ENCODE measurements at regions not wholly inside any gene's neighbourhood (a gene's known extent, or its start where the extent isn't known, plus 50 kb on each side); places are given as distances from the start of the nearest gene placed in this dataset.

DNA sequence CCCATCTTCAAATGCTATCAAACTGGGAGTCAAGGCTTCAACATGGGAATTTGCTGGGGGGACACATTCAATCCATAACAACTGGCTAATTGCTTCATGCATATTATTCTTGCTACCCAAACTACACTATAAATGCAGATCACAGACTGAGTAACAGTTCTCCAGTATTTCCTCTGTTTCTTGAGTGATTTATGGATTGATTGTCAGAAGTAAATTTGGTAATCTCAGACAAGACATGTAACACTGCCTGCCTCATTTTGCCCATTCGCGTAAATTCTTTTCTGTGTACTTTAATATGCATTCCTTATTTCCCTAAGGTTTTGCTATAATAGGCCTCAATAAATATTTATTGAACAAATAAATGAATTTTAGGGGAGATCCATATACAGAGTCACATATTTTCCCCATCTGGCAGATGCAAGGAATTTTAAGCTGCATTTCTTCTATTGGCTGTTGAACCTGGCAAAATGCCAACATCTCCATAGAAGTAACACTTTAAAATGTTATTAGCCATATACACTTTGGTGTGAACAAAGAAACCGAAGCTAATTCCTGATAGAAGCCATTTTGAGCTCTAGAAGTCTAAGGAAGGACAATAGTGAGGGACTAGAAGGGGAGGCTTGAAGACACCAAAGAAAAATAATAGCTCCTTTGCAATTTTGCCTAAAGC lies 98.2 kb downstream of the QRSL1 start:
- TF ChIP-seq, protein P1, sequence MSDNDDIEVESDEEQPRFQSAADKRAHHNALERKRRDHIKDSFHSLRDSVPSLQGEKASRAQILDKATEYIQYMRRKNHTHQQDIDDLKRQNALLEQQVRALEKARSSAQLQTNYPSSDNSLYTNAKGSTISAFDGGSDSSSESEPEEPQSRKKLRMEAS (IDR thresholded peaks at IDR 0.05), result no peak
- TF ChIP-seq NFIC (IDR thresholded peaks at IDR 0.05), result peak; percentile 53

DNA sequence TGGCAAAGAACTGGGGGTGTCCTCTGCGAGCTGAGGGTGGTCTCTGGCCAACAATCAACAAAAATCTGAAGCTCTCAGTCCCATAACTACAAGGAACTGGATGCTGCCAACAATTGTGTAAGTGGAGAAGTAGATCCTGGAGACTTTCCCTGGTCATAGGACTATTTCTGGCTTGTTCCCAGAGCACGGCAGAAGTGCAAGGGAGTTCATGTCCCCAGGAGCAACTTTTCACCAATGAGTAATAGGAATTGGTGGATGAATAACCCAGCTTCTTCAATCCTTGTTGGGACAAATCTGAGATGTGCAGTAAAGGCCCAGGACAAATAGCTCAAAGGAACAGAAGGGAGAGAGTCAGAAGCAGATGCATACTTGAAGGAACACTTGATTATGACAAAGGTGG lies 95.5 kb downstream of the QRSL1 start:
- no peak for TF ChIP-seq RAD21 (IDR thresholded peaks at IDR 0.05; ENCODE audit: low read depth)
- TF ChIP-seq ZBTB7A (IDR thresholded peaks at IDR 0.05; ENCODE audit: low read depth), result no peak
- TF ChIP-seq TAF1 (IDR thresholded peaks at IDR 0.05; ENCODE audit: low read depth), result no peak
- TF ChIP-seq EP300 (IDR thresholded peaks at IDR 0.05; ENCODE audit: borderline replicate concordance), result no peak
- no peak for TF ChIP-seq CREB1 (IDR thresholded peaks at IDR 0.05; ENCODE audit: low read depth)
- no peak for TF ChIP-seq CEBPB (IDR thresholded peaks at IDR 0.05)
- no peak for TF ChIP-seq YY1 (IDR thresholded peaks at IDR 0.05; ENCODE audit: low read depth)
- no peak for TF ChIP-seq EGR1 (IDR thresholded peaks at IDR 0.05)
- TF ChIP-seq TCF12 (IDR thresholded peaks at IDR 0.05; ENCODE audit: low read depth), result no peak
- TF ChIP-seq, protein P2, sequence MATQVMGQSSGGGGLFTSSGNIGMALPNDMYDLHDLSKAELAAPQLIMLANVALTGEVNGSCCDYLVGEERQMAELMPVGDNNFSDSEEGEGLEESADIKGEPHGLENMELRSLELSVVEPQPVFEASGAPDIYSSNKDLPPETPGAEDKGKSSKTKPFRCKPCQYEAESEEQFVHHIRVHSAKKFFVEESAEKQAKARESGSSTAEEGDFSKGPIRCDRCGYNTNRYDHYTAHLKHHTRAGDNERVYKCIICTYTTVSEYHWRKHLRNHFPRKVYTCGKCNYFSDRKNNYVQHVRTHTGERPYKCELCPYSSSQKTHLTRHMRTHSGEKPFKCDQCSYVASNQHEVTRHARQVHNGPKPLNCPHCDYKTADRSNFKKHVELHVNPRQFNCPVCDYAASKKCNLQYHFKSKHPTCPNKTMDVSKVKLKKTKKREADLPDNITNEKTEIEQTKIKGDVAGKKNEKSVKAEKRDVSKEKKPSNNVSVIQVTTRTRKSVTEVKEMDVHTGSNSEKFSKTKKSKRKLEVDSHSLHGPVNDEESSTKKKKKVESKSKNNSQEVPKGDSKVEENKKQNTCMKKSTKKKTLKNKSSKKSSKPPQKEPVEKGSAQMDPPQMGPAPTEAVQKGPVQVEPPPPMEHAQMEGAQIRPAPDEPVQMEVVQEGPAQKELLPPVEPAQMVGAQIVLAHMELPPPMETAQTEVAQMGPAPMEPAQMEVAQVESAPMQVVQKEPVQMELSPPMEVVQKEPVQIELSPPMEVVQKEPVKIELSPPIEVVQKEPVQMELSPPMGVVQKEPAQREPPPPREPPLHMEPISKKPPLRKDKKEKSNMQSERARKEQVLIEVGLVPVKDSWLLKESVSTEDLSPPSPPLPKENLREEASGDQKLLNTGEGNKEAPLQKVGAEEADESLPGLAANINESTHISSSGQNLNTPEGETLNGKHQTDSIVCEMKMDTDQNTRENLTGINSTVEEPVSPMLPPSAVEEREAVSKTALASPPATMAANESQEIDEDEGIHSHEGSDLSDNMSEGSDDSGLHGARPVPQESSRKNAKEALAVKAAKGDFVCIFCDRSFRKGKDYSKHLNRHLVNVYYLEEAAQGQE (IDR thresholded peaks at IDR 0.05; ENCODE audit: low read depth), result no peak
- TF ChIP-seq NFIC (IDR thresholded peaks at IDR 0.05), result no peak
- TF ChIP-seq, protein P1 (IDR thresholded peaks at IDR 0.05), result no peak
- TF ChIP-seq, protein P3, sequence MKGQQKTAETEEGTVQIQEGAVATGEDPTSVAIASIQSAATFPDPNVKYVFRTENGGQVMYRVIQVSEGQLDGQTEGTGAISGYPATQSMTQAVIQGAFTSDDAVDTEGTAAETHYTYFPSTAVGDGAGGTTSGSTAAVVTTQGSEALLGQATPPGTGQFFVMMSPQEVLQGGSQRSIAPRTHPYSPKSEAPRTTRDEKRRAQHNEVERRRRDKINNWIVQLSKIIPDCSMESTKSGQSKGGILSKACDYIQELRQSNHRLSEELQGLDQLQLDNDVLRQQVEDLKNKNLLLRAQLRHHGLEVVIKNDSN (IDR thresholded peaks at IDR 0.05), result no peak
- no peak for TF ChIP-seq FOXM1 (IDR thresholded peaks at IDR 0.05; ENCODE audit: borderline replicate concordance, low read depth)
- TF ChIP-seq TEAD4 (IDR thresholded peaks at IDR 0.05), result no peak

DNA sequence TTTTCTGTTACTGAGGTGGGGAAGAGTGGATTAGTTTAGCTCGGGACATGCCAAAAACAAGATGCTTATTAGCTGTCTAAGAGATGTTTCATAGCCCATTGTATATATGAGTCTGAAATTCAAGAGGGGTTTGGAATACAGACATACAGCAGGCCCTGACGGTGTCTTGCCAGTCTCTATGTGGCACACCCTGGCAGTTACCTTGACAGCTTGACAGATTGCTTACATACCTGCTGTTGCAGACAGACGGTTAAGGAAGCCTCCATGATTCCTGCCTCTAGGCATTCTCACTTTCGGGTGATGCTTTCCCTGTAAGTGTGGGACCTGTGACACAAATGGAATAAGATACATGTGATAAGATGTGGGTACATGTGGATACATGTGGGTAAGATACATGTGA lies 95.0 kb downstream of the QRSL1 start:
- TF ChIP-seq RAD21 (IDR thresholded peaks at IDR 0.05; ENCODE audit: low read depth) (no peak), TAF1 (IDR thresholded peaks at IDR 0.05; ENCODE audit: low read depth) (no peak), FOXM1 (IDR thresholded peaks at IDR 0.05; ENCODE audit: borderline replicate concordance, low read depth) (no peak), TCF12 (IDR thresholded peaks at IDR 0.05; ENCODE audit: low read depth) (no peak), TEAD4 (IDR thresholded peaks at IDR 0.05) (no peak), EP300 (IDR thresholded peaks at IDR 0.05; ENCODE audit: borderline replicate concordance) (no peak), ZBTB7A (IDR thresholded peaks at IDR 0.05; ENCODE audit: low read depth) (no peak), NFIC (IDR thresholded peaks at IDR 0.05) (no peak), YY1 (IDR thresholded peaks at IDR 0.05; ENCODE audit: low read depth) (no peak), EGR1 (IDR thresholded peaks at IDR 0.05) (no peak), CEBPB (IDR thresholded peaks at IDR 0.05) (no peak)
- TF ChIP-seq, protein P3 (IDR thresholded peaks at IDR 0.05), result no peak
- TF ChIP-seq, protein P1 (IDR thresholded peaks at IDR 0.05), result no peak
- TF ChIP-seq, protein P2 (IDR thresholded peaks at IDR 0.05; ENCODE audit: low read depth), result no peak

Measured in Ishikawa (cell line).